ENCODE measurements at regions not wholly inside any gene's neighbourhood (a gene's known extent, or its start where the extent isn't known, plus 50 kb on each side); places are given as distances from the start of the nearest gene placed in this dataset.

DNA sequence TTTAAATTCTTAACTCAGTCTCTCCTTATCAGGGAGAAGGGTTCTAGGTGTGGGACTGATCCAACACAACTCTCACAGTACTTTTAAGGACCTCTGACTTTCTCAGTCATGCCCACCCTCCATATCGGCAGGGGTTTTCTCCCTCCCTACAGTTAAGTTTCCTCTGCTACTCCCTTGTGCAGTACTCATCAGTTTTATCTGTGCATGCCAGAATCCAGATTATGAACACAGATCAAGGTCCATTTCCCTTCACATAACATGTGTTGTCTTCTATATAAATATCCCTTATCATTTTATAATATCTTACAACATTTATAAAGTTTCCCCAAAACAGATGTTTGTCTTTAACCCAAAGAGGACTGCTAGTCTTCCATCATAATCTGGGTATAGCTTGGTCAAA is 986.5 kb upstream of the ARRDC3 start:
- ATAC-seq (no peak), DNase-seq (ENCODE audit: low read depth, low spot score) (no peak), FAIRE-seq (no peak)
- in situ Hi-C loops (cut with MboI) (no loop called here), intact Hi-C loops (cut with micrococcal nuclease; ENCODE audit: unreplicated experiment) (no loop called here)
- Histone ChIP-seq H3K79me2 (ENCODE audit: control insufficient read depth, insufficient read depth, low read length) (no peaks in the 10 kb centered on the region), H3K9me3 (replicated peaks; ENCODE audit: control insufficient read depth, insufficient read depth, low read length) (no peaks in the 10 kb centered on the region), H4K20me1 (ENCODE audit: control insufficient read depth, insufficient read depth) (no peaks in the 10 kb centered on the region), H3K9ac (ENCODE audit: control insufficient read depth, insufficient read depth, low read length) (no peak overlapping the region), H3K4me1 (ENCODE audit: control insufficient read depth, insufficient read depth, low read length) (no peaks in the 10 kb centered on the region), H3K27me3 (replicated peaks in 1 of 2; ENCODE audit: control insufficient read depth in 2 of 2, insufficient read depth in 2 of 2, low read length in 1 of 2) (no peaks in the 10 kb centered on the region), H3K4me3 (no peak overlapping the region), H3K36me3 (ENCODE audit: control insufficient read depth in 2 of 2, insufficient read depth in 2 of 2, low read length in 1 of 2) (no peaks in the 10 kb centered on the region), H2AFZ (ENCODE audit: control insufficient read depth, low read depth, low read length) (no peak overlapping the region), H3K27ac (ENCODE audit: control insufficient read depth, insufficient read depth) (no peak overlapping the region), H3K4me2 (ENCODE audit: control insufficient read depth, insufficient read depth) (no peak overlapping the region)
- ChIA-PET SMC1A (ENCODE audit: uncharacterized antibody, unreplicated experiment) (interaction anchor here (1.2 kb wide), 1 partner anchor 9 kb away, joined by 3 read pairs; no protein-coding TSS in a partner anchor), POLR2A (no interaction called here), RAD21 (ENCODE audit: unreplicated experiment) (no interaction called here), CTCF (no interaction called here)
- BruUV-seq (replicated peaks) = no TSS peak
- 42% methylated on average over 1 of the region's 1 CpG for WGBS (ENCODE audit: insufficient coverage, insufficient replicate concordance, low lambda C conversion rate, missing lambda C conversion rate)
- TF ChIP-seq, protein P1, sequence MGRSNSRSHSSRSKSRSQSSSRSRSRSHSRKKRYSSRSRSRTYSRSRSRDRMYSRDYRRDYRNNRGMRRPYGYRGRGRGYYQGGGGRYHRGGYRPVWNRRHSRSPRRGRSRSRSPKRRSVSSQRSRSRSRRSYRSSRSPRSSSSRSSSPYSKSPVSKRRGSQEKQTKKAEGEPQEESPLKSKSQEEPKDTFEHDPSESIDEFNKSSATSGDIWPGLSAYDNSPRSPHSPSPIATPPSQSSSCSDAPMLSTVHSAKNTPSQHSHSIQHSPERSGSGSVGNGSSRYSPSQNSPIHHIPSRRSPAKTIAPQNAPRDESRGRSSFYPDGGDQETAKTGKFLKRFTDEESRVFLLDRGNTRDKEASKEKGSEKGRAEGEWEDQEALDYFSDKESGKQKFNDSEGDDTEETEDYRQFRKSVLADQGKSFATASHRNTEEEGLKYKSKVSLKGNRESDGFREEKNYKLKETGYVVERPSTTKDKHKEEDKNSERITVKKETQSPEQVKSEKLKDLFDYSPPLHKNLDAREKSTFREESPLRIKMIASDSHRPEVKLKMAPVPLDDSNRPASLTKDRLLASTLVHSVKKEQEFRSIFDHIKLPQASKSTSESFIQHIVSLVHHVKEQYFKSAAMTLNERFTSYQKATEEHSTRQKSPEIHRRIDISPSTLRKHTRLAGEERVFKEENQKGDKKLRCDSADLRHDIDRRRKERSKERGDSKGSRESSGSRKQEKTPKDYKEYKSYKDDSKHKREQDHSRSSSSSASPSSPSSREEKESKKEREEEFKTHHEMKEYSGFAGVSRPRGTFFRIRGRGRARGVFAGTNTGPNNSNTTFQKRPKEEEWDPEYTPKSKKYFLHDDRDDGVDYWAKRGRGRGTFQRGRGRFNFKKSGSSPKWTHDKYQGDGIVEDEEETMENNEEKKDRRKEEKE (IDR thresholded peaks at IDR 0.05) = no peak
- TF ChIP-seq RELB (IDR thresholded peaks at IDR 0.05; ENCODE audit: low read depth) (no peak), ZZZ3 (IDR thresholded peaks at IDR 0.05; ENCODE audit: control insufficient read depth, insufficient read length, low read depth) (no peak), USF2 (IDR thresholded peaks at IDR 0.05; ENCODE audit: borderline replicate concordance, low read depth, low read length) (no peak), ZBTB40 (IDR thresholded peaks at IDR 0.05; ENCODE audit: borderline replicate concordance) (no peak)
- TF ChIP-seq, protein P2, sequence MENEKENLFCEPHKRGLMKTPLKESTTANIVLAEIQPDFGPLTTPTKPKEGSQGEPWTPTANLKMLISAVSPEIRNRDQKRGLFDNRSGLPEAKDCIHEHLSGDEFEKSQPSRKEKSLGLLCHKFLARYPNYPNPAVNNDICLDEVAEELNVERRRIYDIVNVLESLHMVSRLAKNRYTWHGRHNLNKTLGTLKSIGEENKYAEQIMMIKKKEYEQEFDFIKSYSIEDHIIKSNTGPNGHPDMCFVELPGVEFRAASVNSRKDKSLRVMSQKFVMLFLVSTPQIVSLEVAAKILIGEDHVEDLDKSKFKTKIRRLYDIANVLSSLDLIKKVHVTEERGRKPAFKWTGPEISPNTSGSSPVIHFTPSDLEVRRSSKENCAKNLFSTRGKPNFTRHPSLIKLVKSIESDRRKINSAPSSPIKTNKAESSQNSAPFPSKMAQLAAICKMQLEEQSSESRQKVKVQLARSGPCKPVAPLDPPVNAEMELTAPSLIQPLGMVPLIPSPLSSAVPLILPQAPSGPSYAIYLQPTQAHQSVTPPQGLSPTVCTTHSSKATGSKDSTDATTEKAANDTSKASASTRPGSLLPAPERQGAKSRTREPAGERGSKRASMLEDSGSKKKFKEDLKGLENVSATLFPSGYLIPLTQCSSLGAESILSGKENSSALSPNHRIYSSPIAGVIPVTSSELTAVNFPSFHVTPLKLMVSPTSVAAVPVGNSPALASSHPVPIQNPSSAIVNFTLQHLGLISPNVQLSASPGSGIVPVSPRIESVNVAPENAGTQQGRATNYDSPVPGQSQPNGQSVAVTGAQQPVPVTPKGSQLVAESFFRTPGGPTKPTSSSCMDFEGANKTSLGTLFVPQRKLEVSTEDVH (IDR thresholded peaks at IDR 0.05; ENCODE audit: low read depth, partially characterized antibody) = no peak
- TF ChIP-seq, protein P3, sequence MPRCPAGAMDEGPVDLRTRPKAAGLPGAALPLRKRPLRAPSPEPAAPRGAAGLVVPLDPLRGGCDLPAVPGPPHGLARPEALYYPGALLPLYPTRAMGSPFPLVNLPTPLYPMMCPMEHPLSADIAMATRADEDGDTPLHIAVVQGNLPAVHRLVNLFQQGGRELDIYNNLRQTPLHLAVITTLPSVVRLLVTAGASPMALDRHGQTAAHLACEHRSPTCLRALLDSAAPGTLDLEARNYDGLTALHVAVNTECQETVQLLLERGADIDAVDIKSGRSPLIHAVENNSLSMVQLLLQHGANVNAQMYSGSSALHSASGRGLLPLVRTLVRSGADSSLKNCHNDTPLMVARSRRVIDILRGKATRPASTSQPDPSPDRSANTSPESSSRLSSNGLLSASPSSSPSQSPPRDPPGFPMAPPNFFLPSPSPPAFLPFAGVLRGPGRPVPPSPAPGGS (IDR thresholded peaks at IDR 0.05; ENCODE audit: borderline replicate concordance, insufficient read depth, low read depth, low read length, poor library complexity, severe bottlenecking) = no peak

Measured in GM12878 (cell line).